C1 segment of cervical spinal cord (tissue), 14 donors: ENCODE measurements at regions not wholly inside any gene's neighbourhood (a gene's known extent, or its start where the extent isn't known, plus 50 kb on each side); places are given as distances from the start of the nearest gene placed in this dataset.
"Not testable (repeated sequence)": the region's sequence is repeated elsewhere in the genome, so short reads cannot be mapped to it uniquely, and the experiment has no call there.

Experiments used
- DNase-seq, 14 donors: peaks; one replicate each; lab custom pipeline; 2025; lab: John Stamatoyannopoulos, UW

- DNase-seq, result no peak
Measured at GRCh38 chr15:62407216-62407615, 242.1 kb upstream of the C2CD4B start.

- no peak for DNase-seq
Measured at GRCh38 chr15:62407962-62408361, 242.9 kb upstream of the C2CD4B start.

- no peak for DNase-seq
Measured at GRCh38 chr15:62409466-62409865, 244.4 kb upstream of the C2CD4B start.

- no peak for DNase-seq
Measured at GRCh38 chr15:62412686-62413085, 247.6 kb upstream of the C2CD4B start.

GRCh38 chr15:62413153-62413552 is 248.1 kb upstream of the C2CD4B start:
- DNase-seq, result no peak

- DNase-seq, result no peak
Measured at GRCh38 chr15:62413786-62414185, 248.7 kb upstream of the C2CD4B start.

GRCh38 chr15:62415498-62415897 is 250.4 kb upstream of the C2CD4B start:
- peak in 1 of 14 donors; percentile 4 for DNase-seq

GRCh38 chr15:62416526-62416925 is 251.4 kb upstream of the C2CD4B start:
- no peak for DNase-seq

GRCh38 chr15:62417439-62417838 is 252.4 kb upstream of the C2CD4B start:
- no peak for DNase-seq

- DNase-seq, result not testable (repeated sequence)
Measured at GRCh38 chr15:62418496-62418895, 253.4 kb upstream of the C2CD4B start.

- no peak for DNase-seq
Measured at GRCh38 chr15:62419192-62419591, 254.1 kb upstream of the C2CD4B start.

GRCh38 chr15:62420371-62420770 is 255.3 kb upstream of the C2CD4B start:
- DNase-seq, result not testable (repeated sequence)

GRCh38 chr15:62421289-62421688 is 256.2 kb upstream of the C2CD4B start:
- no peak for DNase-seq

- no peak for DNase-seq
Measured at GRCh38 chr15:62426387-62426956, 261.4 kb upstream of the C2CD4B start.

GRCh38 chr15:62428259-62428658 is 263.2 kb upstream of the C2CD4B start:
- DNase-seq, result no peak

GRCh38 chr15:62428851-62429598 is 263.9 kb upstream of the C2CD4B start:
- DNase-seq, result no peak

- no peak for DNase-seq
Measured at GRCh38 chr15:62430056-62430455, 265.0 kb upstream of the C2CD4B start.

- no peak for DNase-seq
Measured at GRCh38 chr15:62430552-62430951, 265.5 kb upstream of the C2CD4B start.

GRCh38 chr15:62431008-62431797 is 266.1 kb upstream of the C2CD4B start:
- DNase-seq, result no peak

GRCh38 chr15:62431817-62432216 is 266.7 kb upstream of the C2CD4B start:
- DNase-seq, result no peak

GRCh38 chr15:62432702-62433398 is 267.8 kb upstream of the C2CD4B start:
- DNase-seq, result no peak

- no peak for DNase-seq
Measured at GRCh38 chr15:62436235-62436634, 271.1 kb upstream of the C2CD4B start.
